ENCODE measurements at regions not wholly inside any gene's neighbourhood (a gene's known extent, or its start where the extent isn't known, plus 50 kb on each side); places are given as distances from the start of the nearest gene placed in this dataset.

DNA sequence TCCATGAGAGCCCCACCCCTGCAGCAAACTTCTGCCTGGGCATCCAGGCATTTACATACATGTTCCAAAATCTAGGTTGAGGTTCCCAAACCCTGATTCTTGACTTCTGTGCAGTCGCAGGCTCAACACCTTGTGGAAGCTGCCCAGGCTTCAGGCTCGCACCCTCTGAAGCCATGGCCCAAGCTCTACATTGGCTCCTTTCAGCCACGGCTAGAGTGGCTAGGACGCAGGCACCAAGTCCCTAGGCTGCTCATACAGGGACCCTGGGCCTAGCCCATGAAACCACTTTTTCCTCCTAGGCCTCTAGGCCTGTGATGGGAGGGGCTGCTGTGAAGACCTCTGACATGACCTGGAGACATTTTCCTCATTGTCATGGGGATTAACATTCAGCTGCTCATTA, 172.8 kb upstream of the SATB1 start:
- no peak for TF ChIP-seq CTCF (conservative IDR thresholded peaks at IDR 0.05; ENCODE audit: control insufficient read depth, insufficient read depth, low read depth, low read length)
- no peak overlapping the region for H3K4me3 ChIP-seq (ENCODE audit: control insufficient read depth, low read depth, low read length)
- no peak for DNase-seq (ENCODE audit: low read depth)

GRCh38 chr3:18593231-18593630, 168.1 kb upstream of the SATB1 start:
- TF ChIP-seq CTCF (conservative IDR thresholded peaks at IDR 0.05; ENCODE audit: control insufficient read depth, insufficient read depth, low read depth, low read length): no peak
- no peak for DNase-seq (ENCODE audit: low read depth)
- no peak overlapping the region for H3K4me3 ChIP-seq (ENCODE audit: control insufficient read depth, low read depth, low read length)

- DNase-seq (ENCODE audit: low read depth): no peak
- no peak for TF ChIP-seq CTCF (conservative IDR thresholded peaks at IDR 0.05; ENCODE audit: control insufficient read depth, insufficient read depth, low read depth, low read length)
- H3K4me3 ChIP-seq (ENCODE audit: control insufficient read depth, low read depth, low read length): no peak overlapping the region
Measured at GRCh38 chr3:18591120-18591519, 166.0 kb upstream of the SATB1 start.

DNA sequence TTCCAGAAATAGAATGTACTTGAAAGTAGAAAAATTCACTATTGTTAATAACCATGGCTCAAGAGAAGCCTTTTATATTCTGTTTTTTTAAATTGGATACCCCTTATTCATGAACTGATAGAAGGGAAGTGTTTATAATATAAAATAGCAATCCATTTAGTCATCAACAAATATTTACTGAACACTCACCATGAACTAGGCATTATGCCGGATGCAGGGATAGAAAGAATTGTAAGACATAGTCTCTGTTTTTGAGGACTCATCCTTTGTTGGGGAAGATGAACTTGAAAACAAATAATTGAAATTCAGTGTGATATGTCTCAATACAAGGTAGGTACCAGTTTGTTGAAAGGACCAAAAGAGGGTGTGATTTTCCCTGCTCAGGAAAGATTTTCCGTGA, 160.9 kb upstream of the SATB1 start:
- no peak overlapping the region for H3K4me3 ChIP-seq (ENCODE audit: control insufficient read depth, low read depth, low read length)
- no peak for DNase-seq (ENCODE audit: low read depth)
- no peak for TF ChIP-seq CTCF (conservative IDR thresholded peaks at IDR 0.05; ENCODE audit: control insufficient read depth, insufficient read depth, low read depth, low read length)

- no peak for TF ChIP-seq CTCF (conservative IDR thresholded peaks at IDR 0.05; ENCODE audit: control insufficient read depth, insufficient read depth, low read depth, low read length)
- H3K4me3 ChIP-seq (ENCODE audit: control insufficient read depth, low read depth, low read length): no peak overlapping the region
- DNase-seq (ENCODE audit: low read depth): no peak
Measured at GRCh38 chr3:18585004-18585968, 160.1 kb upstream of the SATB1 start.

- DNase-seq (ENCODE audit: low read depth): peak; percentile 0
- no peak overlapping the region for H3K4me3 ChIP-seq (ENCODE audit: control insufficient read depth, low read depth, low read length)
- no peak for TF ChIP-seq CTCF (conservative IDR thresholded peaks at IDR 0.05; ENCODE audit: control insufficient read depth, insufficient read depth, low read depth, low read length)
Measured at GRCh38 chr3:18580268-18580667, 155.1 kb upstream of the SATB1 start.
